A673 (cell line): ENCODE measurements at regions not wholly inside any gene's neighbourhood (a gene's known extent, or its start where the extent isn't known, plus 50 kb on each side); places are given as distances from the start of the nearest gene placed in this dataset.
"Not testable (repeated sequence)": the region's sequence is repeated elsewhere in the genome, so short reads cannot be mapped to it uniquely, and the experiment has no call there.

Experiments used
- BruUV-seq: library from RNA; stranded (reverse); fragments of 400-500 nt; replicated peaks from 2 replicates; lab custom pipeline; 2021; lab: Mats Ljungman, UMichigan
- CTCF ChIA-PET: fragments of 300-600 bp; sonication (Branson Sonifier 250); formaldehyde crosslinking; loops from one replicate; lab custom pipeline; 2022; ENCODE audit warnings: antibody characterized with exemption; lab: Charles Lee
- POLR2A ChIA-PET: fragments of 300-600 bp; sonication (Branson Sonifier 250); formaldehyde crosslinking; loops from one replicate; lab custom pipeline; 2022; ENCODE audit warnings: antibody characterized with exemption; ENCODE audit not compliant: low non-redundant PET; lab: Charles Lee
- DNase-seq: peaks from one replicate; pipeline ENCODE4 v3.0.0-alpha.2; 2015; ENCODE audit warnings: low spot score
- H3K27ac ChIP-seq: fragments of 200-600 bp; sonication (generic); 2 replicates; pipeline ENCODE4 v1.5.1; 2016; ENCODE audit warnings: mixed run types, low read depth, mild to moderate bottlenecking, mixed read lengths, antibody characterized with exemption, low read length; ENCODE audit not compliant: poor library complexity, severe bottlenecking
- H3K27me3 ChIP-seq: fragments of 200-600 bp; sonication (generic); replicated peaks from 2 replicates; pipeline ENCODE4 v1.6.1; 2017; ENCODE audit warnings: mixed run types, low read depth, mild to moderate bottlenecking, mixed read lengths, antibody characterized with exemption, low read length; ENCODE audit not compliant: insufficient read depth, poor library complexity
- H3K36me3 ChIP-seq: fragments of 200-600 bp; sonication (generic); 2 replicates; pipeline ENCODE4 v1.6.1; 2016; ENCODE audit warnings: mixed run types, mild to moderate bottlenecking, mixed read lengths, antibody characterized with exemption, low read length; ENCODE audit not compliant: insufficient read depth, poor library complexity, severe bottlenecking
- H3K4me1 ChIP-seq: fragments of 200-600 bp; sonication (generic); 2 replicates; pipeline ENCODE4 v1.6.1; 2017; ENCODE audit warnings: mixed run types, mild to moderate bottlenecking, mixed read lengths, antibody characterized with exemption, low read length; ENCODE audit not compliant: insufficient read depth, poor library complexity, severe bottlenecking
- H3K4me3 ChIP-seq: fragments of 200-600 bp; sonication (generic); 2 replicates; pipeline ENCODE4 v1.5.1; 2016; ENCODE audit warnings: low read depth, mixed run types, mild to moderate bottlenecking, mixed read lengths, low read length; ENCODE audit not compliant: poor library complexity, severe bottlenecking
- H3K9me3 ChIP-seq: fragments of 200-600 bp; sonication (generic); 2 replicates; pipeline ENCODE4 v1.6.1; 2016; ENCODE audit warnings: mixed run types, low read depth, mild to moderate bottlenecking, mixed read lengths, antibody characterized with exemption, low read length; ENCODE audit not compliant: poor library complexity, severe bottlenecking
- EZH2 ChIP-seq: fragments of 200-600 bp; sonication (generic); IDR thresholded peaks from 2 replicates; pipeline ENCODE4 v1.6.1; 2017; ENCODE audit warnings: borderline replicate concordance, low read depth, mild to moderate bottlenecking, mixed read lengths, antibody characterized with exemption, low read length; ENCODE audit not compliant: poor library complexity, severe bottlenecking
- intact Hi-C: fragments of 100-400 bp; cut with micrococcal nuclease; formaldehyde crosslinking; loops from one replicate; pipeline ENCODE4 v1.10.0; 2022; ENCODE audit not compliant: unreplicated experiment
- TF ChIP-seq, protein P1 (sequence below): fragments of 300-800, 200-600 bp; sonication (generic); conservative IDR thresholded peaks from 2 replicates; pipeline ENCODE4 v1.5.1; 2017; ENCODE audit warnings: low read depth, mild to moderate bottlenecking, antibody characterized with exemption, low read length, moderate library complexity, mixed read lengths

DNA sequence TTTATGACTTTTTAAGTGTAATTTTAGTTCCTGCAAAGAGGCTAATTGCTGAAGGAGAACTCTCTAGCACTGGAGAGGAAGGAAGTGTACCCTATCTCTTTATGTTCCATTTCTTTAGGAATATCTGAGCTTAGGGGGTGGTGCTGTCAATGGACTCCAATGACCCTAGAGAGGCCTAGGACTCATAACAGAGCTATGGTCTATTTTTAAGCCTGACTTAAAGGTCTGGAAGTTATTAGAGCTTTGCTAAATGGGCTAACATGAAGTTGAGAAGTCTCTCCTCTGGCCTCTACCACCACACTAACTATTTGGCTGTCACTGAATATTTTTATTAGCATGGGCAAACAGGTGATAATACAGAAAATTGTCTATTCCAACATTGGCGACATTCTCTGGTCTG is 152.2 kb downstream of the SPATA18 start:
- ChIA-PET POLR2A (no interaction called here), CTCF (no interaction called here)
- DNase-seq, result no peak
- Histone ChIP-seq H3K4me1 (peaks cover 11% of the 10 kb centered on the region), H3K9me3 (no peaks in the 10 kb centered on the region), H3K36me3 (no peaks in the 10 kb centered on the region), H3K4me3 (no peak overlapping the region), H3K27me3 (no peaks in the 10 kb centered on the region), H3K27ac (peak overlapping the region; percentile 25)
- no peak for TF ChIP-seq EZH2
- TF ChIP-seq, protein P1, sequence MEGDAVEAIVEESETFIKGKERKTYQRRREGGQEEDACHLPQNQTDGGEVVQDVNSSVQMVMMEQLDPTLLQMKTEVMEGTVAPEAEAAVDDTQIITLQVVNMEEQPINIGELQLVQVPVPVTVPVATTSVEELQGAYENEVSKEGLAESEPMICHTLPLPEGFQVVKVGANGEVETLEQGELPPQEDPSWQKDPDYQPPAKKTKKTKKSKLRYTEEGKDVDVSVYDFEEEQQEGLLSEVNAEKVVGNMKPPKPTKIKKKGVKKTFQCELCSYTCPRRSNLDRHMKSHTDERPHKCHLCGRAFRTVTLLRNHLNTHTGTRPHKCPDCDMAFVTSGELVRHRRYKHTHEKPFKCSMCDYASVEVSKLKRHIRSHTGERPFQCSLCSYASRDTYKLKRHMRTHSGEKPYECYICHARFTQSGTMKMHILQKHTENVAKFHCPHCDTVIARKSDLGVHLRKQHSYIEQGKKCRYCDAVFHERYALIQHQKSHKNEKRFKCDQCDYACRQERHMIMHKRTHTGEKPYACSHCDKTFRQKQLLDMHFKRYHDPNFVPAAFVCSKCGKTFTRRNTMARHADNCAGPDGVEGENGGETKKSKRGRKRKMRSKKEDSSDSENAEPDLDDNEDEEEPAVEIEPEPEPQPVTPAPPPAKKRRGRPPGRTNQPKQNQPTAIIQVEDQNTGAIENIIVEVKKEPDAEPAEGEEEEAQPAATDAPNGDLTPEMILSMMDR, result no peak
- intact Hi-C loops, result no loop called here
- BruUV-seq, result no TSS peak

DNA sequence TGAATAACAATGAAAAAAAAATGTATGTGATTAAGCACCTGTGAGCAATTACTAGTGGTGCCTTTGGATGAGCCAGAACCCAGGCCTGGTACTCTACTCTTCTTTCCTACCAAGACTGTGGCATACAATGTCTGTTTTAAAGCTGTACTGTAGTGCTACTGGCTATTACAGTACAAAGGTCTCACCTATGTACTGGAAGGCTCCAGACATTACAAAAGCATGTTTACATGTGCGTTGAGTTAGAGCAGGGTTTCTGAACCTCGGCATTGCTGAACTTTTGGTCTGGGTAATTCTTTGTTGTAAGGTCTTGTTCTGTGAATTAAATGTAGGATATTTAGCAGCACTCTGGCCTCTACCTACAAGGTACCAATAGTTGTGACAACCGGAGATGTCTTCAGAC is 153.8 kb downstream of the SPATA18 start:
- Histone ChIP-seq H3K9me3 (no peaks in the 10 kb centered on the region), H3K4me1 (no peaks in the 10 kb centered on the region), H3K27ac (no peak overlapping the region), H3K36me3 (no peaks in the 10 kb centered on the region), H3K27me3 (no peaks in the 10 kb centered on the region), H3K4me3 (no peak overlapping the region)
- no TSS peak for BruUV-seq
- POLR2A ChIA-PET, result no interaction called here
- intact Hi-C loops, result no loop called here
- CTCF ChIA-PET, result no interaction called here
- no peak for TF ChIP-seq EZH2
- TF ChIP-seq, protein P1, result no peak
- DNase-seq, result no peak

DNA sequence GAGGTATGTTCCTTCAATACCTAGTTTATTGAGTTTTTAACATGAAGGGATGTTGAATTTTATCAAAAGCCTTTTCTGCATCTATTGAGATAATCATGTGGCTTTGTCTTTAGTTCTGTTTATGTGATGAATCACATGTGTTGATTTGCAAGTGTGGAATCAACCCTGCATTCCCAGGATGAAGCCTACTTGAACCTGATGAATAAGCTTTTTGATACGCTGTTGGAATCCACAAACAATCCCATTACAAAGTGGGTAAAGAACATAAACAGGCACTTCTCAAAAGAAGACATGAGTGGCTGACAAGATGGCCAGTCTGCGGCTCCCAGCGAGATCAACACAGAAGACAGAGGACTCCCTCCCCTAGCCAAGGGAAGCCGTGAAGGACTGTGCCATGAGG is 156.0 kb downstream of the SPATA18 start:
- H3K27ac ChIP-seq, POLR2A ChIA-PET, intact Hi-C loops, BruUV-seq, H3K36me3 ChIP-seq, H3K4me1 ChIP-seq, CTCF ChIA-PET, DNase-seq, H3K4me3 ChIP-seq, H3K9me3 ChIP-seq, H3K27me3 ChIP-seq: not testable (repeated sequence)

- Histone ChIP-seq H3K27me3 (no peaks in the 10 kb centered on the region), H3K27ac (no peak overlapping the region), H3K4me1 (no peaks in the 10 kb centered on the region), H3K4me3 (no peak overlapping the region), H3K36me3 (no peaks in the 10 kb centered on the region), H3K9me3 (no peaks in the 10 kb centered on the region)
- ChIA-PET POLR2A (no interaction called here), CTCF (no interaction called here)
- intact Hi-C loops, result no loop called here
- TF ChIP-seq EZH2, result no peak
- TF ChIP-seq, protein P1, result no peak
- BruUV-seq, result no TSS peak
- DNase-seq, result no peak
These were observed 161.6 kb downstream of the SPATA18 start for GRCh38 chr4:52212702-52213101.
